ENCODE measurements at regions not wholly inside any gene's neighbourhood (a gene's known extent, or its start where the extent isn't known, plus 50 kb on each side); places are given as distances from the start of the nearest gene placed in this dataset.

DNA sequence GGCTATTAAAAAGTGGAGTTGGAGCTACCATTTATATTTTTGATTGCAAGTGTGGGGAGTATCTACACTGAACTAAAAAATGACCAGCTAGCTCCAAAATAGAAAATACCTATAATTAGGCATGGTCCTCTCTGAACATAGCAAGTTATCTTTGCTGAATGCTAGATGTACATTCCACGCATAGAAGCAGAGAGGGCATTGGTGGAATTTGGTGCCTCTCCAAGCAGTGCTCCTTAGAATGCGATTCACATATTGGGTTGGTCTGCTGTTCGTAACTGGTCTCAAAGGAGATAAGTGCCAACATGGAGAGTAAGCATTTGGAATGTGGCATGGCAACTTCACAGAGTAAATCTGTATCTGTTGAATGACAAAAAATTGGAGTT lies 196.2 kb downstream of the PTN start:
- H3K27ac ChIP-seq (ENCODE audit: low read length): peak overlapping the region; percentile 32
- no peaks in the 10 kb centered on the region for H3K9me3 ChIP-seq (ENCODE audit: control insufficient read depth in 2 of 2, low read length in 2 of 2)
- peak overlapping the region in 1 of 2 donors; percentile 10 for H3K9ac ChIP-seq (ENCODE audit: low read length in 2 of 2)

DNA sequence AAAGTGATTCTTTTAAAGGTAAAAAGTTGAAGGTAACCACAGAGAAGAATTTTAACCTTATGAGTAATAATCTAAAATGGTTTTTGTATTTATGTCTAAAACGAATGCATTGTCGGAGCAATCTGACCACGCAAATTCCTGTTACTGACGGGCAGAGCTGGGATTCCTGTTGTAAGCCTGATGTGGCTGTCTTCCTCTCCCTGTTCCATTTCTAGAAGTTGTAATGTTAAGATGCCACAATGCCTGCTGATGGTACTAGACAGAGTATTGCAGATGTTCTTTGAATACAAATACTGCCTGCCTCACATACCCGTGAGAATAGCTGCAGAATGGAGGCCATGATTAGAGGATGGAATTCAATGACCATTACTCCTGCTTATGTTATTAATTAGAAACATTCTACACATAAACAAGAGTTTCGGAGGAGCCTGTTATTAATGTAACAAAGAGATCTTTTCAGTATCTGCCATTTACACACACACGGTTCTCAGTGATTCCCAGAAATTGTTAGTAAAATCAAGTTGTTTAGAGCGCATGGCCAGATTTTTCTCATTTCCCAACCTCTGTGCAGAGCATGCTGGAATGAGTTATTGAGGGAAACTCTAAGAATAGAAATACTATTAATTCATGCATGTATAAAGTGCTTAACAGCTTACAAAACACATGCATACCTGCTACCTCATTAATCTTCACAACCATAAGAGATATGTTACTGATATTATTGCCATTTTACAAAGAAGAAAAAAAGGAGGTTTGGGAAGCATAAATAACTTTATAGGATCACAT lies 196.8 kb downstream of the PTN start:
- H3K4me3 ChIP-seq (ENCODE audit: low read length in 2 of 2): no peak overlapping the region
- H3K9ac ChIP-seq (ENCODE audit: low read length in 2 of 2): peak overlapping the region in 1 of 2 donors; percentile 44
- peaks cover 4% of the 10 kb centered on the region for H3K4me1 ChIP-seq (ENCODE audit: control insufficient read depth, insufficient read depth, low read length)
- H3K27me3 ChIP-seq (ENCODE audit: control insufficient read depth in 1 of 2, insufficient read depth in 2 of 2, low read length in 2 of 2): no peaks in the 10 kb centered on the region
- H3K27ac ChIP-seq (ENCODE audit: low read length): peak overlapping the region; percentile 32
- no peaks in the 10 kb centered on the region for H3K36me3 ChIP-seq (ENCODE audit: control insufficient read depth in 2 of 2, insufficient read depth in 2 of 2, low read length in 2 of 2)
- no peaks in the 10 kb centered on the region for H3K9me3 ChIP-seq (ENCODE audit: control insufficient read depth in 2 of 2, low read length in 2 of 2)

More for the DNA sequence above, 196.2 kb downstream of the PTN start:
- H3K4me3 ChIP-seq (ENCODE audit: low read length in 2 of 2): no peak overlapping the region
- peaks cover 4% of the 10 kb centered on the region for H3K4me1 ChIP-seq (ENCODE audit: control insufficient read depth, insufficient read depth, low read length)
- no peaks in the 10 kb centered on the region for H3K36me3 ChIP-seq (ENCODE audit: control insufficient read depth in 2 of 2, insufficient read depth in 2 of 2, low read length in 2 of 2)
- no peaks in the 10 kb centered on the region for H3K27me3 ChIP-seq (ENCODE audit: control insufficient read depth in 1 of 2, insufficient read depth in 2 of 2, low read length in 2 of 2)

DNA sequence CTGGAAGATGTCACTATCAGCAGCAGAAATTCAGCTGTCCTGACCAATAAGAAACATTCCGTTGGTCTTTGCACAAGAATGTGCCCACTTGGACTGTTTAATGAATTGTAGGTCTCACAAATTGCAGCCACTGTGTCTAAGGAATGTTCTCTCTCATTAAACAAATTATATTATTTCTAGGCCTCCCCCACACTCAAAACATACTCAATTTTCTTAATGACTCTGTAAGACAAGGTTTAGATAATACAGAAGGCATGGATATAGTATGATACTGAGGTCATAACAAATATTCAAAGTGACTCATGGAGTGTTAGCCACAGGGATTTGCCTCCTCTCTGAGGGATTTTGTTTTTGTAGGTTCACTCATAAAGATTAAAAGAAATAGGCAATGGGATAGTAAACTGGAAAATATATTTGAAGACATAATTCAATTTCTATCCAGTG lies 197.5 kb downstream of the PTN start:
- no peaks in the 10 kb centered on the region for H3K9me3 ChIP-seq (ENCODE audit: control insufficient read depth in 2 of 2, low read length in 2 of 2)
- no peaks in the 10 kb centered on the region for H3K27me3 ChIP-seq (ENCODE audit: control insufficient read depth in 1 of 2, insufficient read depth in 2 of 2, low read length in 2 of 2)
- H3K9ac ChIP-seq (ENCODE audit: low read length in 2 of 2): peak overlapping the region in 1 of 2 donors; percentile 44
- H3K36me3 ChIP-seq (ENCODE audit: control insufficient read depth in 2 of 2, insufficient read depth in 2 of 2, low read length in 2 of 2): no peaks in the 10 kb centered on the region
- no peak overlapping the region for H3K4me3 ChIP-seq (ENCODE audit: low read length in 2 of 2)
- peak overlapping the region; percentile 32 for H3K27ac ChIP-seq (ENCODE audit: low read length)
- H3K4me1 ChIP-seq (ENCODE audit: control insufficient read depth, insufficient read depth, low read length): peaks cover 3% of the 10 kb centered on the region

DNA sequence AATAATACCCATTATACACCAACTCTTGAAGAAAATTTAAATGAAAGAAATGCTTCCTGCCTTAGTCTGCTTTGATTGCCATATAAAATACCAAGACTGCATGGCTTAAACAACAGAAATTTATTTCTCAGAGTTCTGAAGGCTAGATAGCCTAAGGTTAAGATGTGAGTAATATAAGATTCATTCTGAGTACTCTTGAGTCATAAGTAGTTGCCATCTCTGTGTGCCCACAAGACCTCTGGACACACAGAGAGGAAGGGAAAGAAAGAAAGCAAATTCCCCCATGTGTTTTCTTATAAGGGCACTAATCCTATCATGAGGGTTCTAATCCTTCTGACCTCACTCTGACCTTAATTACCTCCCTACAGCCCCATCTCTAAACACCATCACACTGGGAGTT lies 201.2 kb downstream of the PTN start:
- Histone ChIP-seq H3K9ac (ENCODE audit: low read length in 2 of 2) (no peak overlapping the region), H3K27ac (ENCODE audit: low read length) (no peak overlapping the region), H3K9me3 (ENCODE audit: control insufficient read depth in 2 of 2, low read length in 2 of 2) (no peaks in the 10 kb centered on the region), H3K4me1 (ENCODE audit: control insufficient read depth, insufficient read depth, low read length) (no peaks in the 10 kb centered on the region), H3K36me3 (ENCODE audit: control insufficient read depth in 2 of 2, insufficient read depth in 2 of 2, low read length in 2 of 2) (no peaks in the 10 kb centered on the region), H3K4me3 (ENCODE audit: low read length in 2 of 2) (no peak overlapping the region), H3K27me3 (ENCODE audit: control insufficient read depth in 1 of 2, insufficient read depth in 2 of 2, low read length in 2 of 2) (no peaks in the 10 kb centered on the region)

DNA sequence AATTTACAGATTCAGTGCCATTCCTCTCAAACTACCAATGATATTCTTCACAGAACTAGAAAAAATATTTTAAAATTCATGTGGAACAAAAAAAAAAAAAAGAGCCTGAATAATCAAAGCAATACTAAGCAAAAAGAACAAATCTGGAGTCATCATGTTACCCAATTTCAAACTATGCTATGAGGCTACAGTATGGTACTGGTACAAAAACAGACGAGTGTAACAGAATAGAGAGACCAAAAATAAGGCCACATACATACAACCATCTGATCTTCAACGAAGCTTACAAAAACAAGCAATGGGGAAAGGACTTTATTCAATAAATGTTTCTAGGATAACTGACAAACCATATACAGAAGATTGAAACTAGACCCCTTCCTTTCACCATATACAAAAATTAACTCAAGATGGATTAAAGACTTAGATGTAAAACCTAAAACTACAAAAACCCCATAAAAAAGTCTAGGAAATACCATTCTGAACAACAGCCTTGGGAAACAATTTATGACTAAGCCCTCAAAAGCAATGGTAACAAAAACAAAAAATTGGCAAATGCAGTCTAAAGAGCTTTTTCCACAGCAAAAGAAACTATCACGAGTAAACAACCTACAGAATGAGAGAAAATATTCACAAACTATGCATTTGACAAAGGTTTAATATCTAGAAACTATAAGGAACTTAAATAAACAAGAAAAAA lies 207.7 kb downstream of the PTN start:
- no peaks in the 10 kb centered on the region for H3K27me3 ChIP-seq (ENCODE audit: control insufficient read depth in 1 of 2, insufficient read depth in 2 of 2, low read length in 2 of 2)

DNA sequence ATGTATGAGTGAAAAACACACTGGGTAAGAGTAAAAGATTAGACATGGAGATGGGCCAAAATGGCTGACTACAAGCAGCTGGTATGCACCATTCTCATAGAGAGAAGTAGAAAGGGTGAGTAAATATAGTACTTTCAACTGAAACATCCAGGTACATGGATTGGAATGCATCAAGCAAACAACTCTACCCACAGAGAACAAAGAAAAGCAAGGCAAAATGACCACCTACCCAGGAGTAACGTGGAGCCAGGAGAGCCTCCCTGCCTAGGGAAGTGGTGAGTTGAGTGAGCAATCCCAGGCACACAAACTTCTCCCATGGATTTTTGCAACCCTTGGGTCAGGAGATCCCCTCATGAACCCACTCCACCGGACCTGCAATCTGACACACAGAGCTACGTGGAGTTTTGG lies 212.8 kb downstream of the PTN start:
- no peaks in the 10 kb centered on the region for H3K36me3 ChIP-seq (ENCODE audit: control insufficient read depth in 2 of 2, insufficient read depth in 2 of 2, low read length in 2 of 2)
- H3K27me3 ChIP-seq (ENCODE audit: control insufficient read depth in 1 of 2, insufficient read depth in 2 of 2, low read length in 2 of 2): no peaks in the 10 kb centered on the region
- no peak overlapping the region for H3K27ac ChIP-seq (ENCODE audit: low read length)
- H3K9ac ChIP-seq (ENCODE audit: low read length in 2 of 2): no peak overlapping the region
- H3K4me3 ChIP-seq (ENCODE audit: low read length in 2 of 2): no peak overlapping the region
- H3K4me1 ChIP-seq (ENCODE audit: control insufficient read depth, insufficient read depth, low read length): no peaks in the 10 kb centered on the region
- H3K9me3 ChIP-seq (ENCODE audit: control insufficient read depth in 2 of 2, low read length in 2 of 2): no peaks in the 10 kb centered on the region

More for the DNA sequence above, 207.7 kb downstream of the PTN start:
- Histone ChIP-seq H3K9me3 (ENCODE audit: control insufficient read depth in 2 of 2, low read length in 2 of 2) (no peaks in the 10 kb centered on the region), H3K4me3 (ENCODE audit: low read length in 2 of 2) (no peak overlapping the region), H3K27ac (ENCODE audit: low read length) (no peak overlapping the region), H3K36me3 (ENCODE audit: control insufficient read depth in 2 of 2, insufficient read depth in 2 of 2, low read length in 2 of 2) (no peaks in the 10 kb centered on the region), H3K4me1 (ENCODE audit: control insufficient read depth, insufficient read depth, low read length) (no peaks in the 10 kb centered on the region), H3K9ac (ENCODE audit: low read length in 2 of 2) (no peak overlapping the region)

DNA sequence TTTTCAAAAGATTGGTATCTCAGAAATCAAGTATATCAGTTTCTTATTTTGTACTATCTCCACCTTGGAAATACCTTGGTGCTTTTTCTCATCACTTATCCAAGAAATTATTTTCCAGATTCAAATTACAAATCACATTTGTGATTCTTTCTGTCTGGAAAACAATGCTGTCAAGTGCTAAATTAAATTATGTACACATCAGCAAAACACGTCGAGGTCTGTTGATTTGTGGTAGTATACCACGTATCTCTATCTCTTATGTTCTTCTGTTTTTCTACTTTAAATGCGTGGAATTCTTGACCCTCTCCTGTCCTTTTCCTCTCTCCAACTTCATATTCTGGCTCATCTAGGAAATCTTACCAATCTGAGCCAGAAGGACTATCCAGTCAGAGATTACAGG lies 214.5 kb downstream of the PTN start:
- Histone ChIP-seq H3K9ac (ENCODE audit: low read length in 2 of 2) (no peak overlapping the region), H3K4me3 (ENCODE audit: low read length in 2 of 2) (no peak overlapping the region), H3K27ac (ENCODE audit: low read length) (no peak overlapping the region), H3K9me3 (ENCODE audit: control insufficient read depth in 2 of 2, low read length in 2 of 2) (no peaks in the 10 kb centered on the region), H3K36me3 (ENCODE audit: control insufficient read depth in 2 of 2, insufficient read depth in 2 of 2, low read length in 2 of 2) (no peaks in the 10 kb centered on the region), H3K27me3 (ENCODE audit: control insufficient read depth in 1 of 2, insufficient read depth in 2 of 2, low read length in 2 of 2) (no peaks in the 10 kb centered on the region), H3K4me1 (ENCODE audit: control insufficient read depth, insufficient read depth, low read length) (no peaks in the 10 kb centered on the region)

DNA sequence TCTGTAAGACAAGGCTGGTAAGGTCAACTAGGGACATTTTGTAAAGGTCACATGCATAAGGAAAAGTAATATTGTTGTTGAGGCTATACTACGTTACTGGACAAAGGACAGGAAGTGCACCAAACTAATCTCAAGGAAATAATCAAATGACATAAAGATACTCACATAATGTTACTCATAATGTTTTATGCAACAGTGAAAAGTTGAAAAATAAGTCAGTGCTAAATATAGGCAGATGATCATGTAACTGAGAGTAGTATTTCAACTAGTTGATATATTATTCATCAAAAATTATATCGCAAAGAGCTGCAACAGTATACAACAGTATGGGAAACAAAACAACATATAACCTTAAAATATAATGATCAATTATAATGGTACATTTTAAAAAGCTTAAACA lies 215.7 kb downstream of the PTN start:
- H3K4me3 ChIP-seq (ENCODE audit: low read length in 2 of 2): no peak overlapping the region
- no peaks in the 10 kb centered on the region for H3K4me1 ChIP-seq (ENCODE audit: control insufficient read depth, insufficient read depth, low read length)
- H3K27me3 ChIP-seq (ENCODE audit: control insufficient read depth in 1 of 2, insufficient read depth in 2 of 2, low read length in 2 of 2): no peaks in the 10 kb centered on the region
- no peak overlapping the region for H3K9ac ChIP-seq (ENCODE audit: low read length in 2 of 2)
- no peaks in the 10 kb centered on the region for H3K9me3 ChIP-seq (ENCODE audit: control insufficient read depth in 2 of 2, low read length in 2 of 2)
- no peak overlapping the region for H3K27ac ChIP-seq (ENCODE audit: low read length)
- H3K36me3 ChIP-seq (ENCODE audit: control insufficient read depth in 2 of 2, insufficient read depth in 2 of 2, low read length in 2 of 2): no peaks in the 10 kb centered on the region

DNA sequence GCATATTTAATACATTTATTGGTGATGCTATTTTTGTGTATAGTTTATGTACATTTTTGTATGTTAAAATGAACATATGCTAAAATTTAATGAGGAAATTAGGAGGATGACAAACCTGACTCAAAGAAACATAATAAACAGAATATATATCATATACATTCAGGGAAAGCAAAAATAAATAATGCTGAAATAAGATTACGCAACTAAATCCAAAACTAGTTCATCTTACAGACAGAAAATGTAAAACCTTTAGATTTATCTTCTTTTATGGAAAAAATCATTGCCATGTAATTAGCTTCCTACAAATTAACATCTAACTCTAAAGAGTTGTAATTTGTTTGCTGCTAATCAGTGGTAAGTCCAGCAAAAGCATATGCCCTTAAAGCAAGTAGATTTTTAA lies 216.5 kb downstream of the PTN start:
- Histone ChIP-seq H3K9ac (ENCODE audit: low read length in 2 of 2) (no peak overlapping the region), H3K27ac (ENCODE audit: low read length) (no peak overlapping the region), H3K4me3 (ENCODE audit: low read length in 2 of 2) (no peak overlapping the region), H3K36me3 (ENCODE audit: control insufficient read depth in 2 of 2, insufficient read depth in 2 of 2, low read length in 2 of 2) (no peaks in the 10 kb centered on the region), H3K4me1 (ENCODE audit: control insufficient read depth, insufficient read depth, low read length) (no peaks in the 10 kb centered on the region), H3K9me3 (ENCODE audit: control insufficient read depth in 2 of 2, low read length in 2 of 2) (no peaks in the 10 kb centered on the region), H3K27me3 (ENCODE audit: control insufficient read depth in 1 of 2, insufficient read depth in 2 of 2, low read length in 2 of 2) (no peaks in the 10 kb centered on the region)

DNA sequence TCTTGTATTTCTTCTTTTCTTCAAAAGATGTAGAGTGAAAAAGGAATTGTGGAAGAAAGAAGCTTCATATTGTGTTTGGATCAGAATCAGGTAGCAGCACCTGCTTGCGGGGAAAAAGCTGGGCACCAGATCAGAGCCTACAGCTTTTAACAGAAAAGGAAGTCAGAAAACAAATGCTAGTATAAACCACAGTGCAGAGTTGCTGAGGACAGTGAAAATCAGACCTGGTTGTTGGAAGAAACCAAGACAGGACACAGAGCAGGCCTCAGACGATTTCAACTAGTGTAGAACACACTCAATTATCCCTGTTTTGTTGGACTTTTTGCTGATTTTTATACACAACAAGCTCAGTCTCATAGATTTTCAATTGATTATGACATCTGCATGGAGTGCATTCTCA lies 221.4 kb downstream of the PTN start:
- Histone ChIP-seq H3K27me3 (ENCODE audit: control insufficient read depth in 1 of 2, insufficient read depth in 2 of 2, low read length in 2 of 2) (no peaks in the 10 kb centered on the region), H3K9me3 (ENCODE audit: control insufficient read depth in 2 of 2, low read length in 2 of 2) (no peaks in the 10 kb centered on the region), H3K9ac (ENCODE audit: low read length in 2 of 2) (no peak overlapping the region), H3K36me3 (ENCODE audit: control insufficient read depth in 2 of 2, insufficient read depth in 2 of 2, low read length in 2 of 2) (no peaks in the 10 kb centered on the region), H3K4me3 (ENCODE audit: low read length in 2 of 2) (no peak overlapping the region), H3K27ac (ENCODE audit: low read length) (no peak overlapping the region), H3K4me1 (ENCODE audit: control insufficient read depth, insufficient read depth, low read length) (no peaks in the 10 kb centered on the region)

DNA sequence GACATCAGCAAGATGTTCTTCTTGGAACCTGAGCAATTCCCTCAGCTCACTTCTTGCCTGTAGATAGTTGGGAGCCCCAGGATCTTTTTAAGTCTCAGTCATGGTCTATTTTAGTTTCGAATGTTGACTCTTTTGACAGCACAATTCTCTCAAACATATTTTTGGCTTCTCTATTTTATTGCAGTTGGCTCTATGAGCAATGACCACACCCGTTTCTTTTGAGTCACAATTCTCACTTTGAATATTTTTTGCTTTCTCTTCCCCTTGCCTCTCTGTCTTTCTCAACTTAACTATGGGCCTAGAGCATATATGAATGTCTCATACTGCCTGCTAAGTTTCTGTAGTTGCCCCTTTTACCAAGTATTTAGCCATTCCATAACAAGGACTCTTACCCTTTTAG lies 222.8 kb downstream of the PTN start:
- H3K4me1 ChIP-seq (ENCODE audit: control insufficient read depth, insufficient read depth, low read length): no peaks in the 10 kb centered on the region
- no peaks in the 10 kb centered on the region for H3K27me3 ChIP-seq (ENCODE audit: control insufficient read depth in 1 of 2, insufficient read depth in 2 of 2, low read length in 2 of 2)
- no peaks in the 10 kb centered on the region for H3K9me3 ChIP-seq (ENCODE audit: control insufficient read depth in 2 of 2, low read length in 2 of 2)
- H3K36me3 ChIP-seq (ENCODE audit: control insufficient read depth in 2 of 2, insufficient read depth in 2 of 2, low read length in 2 of 2): no peaks in the 10 kb centered on the region
- H3K9ac ChIP-seq (ENCODE audit: low read length in 2 of 2): no peak overlapping the region
- no peak overlapping the region for H3K27ac ChIP-seq (ENCODE audit: low read length)
- no peak overlapping the region for H3K4me3 ChIP-seq (ENCODE audit: low read length in 2 of 2)
